DND-41 (cell line): ENCODE measurements at regions not wholly inside any gene's neighbourhood (a gene's known extent, or its start where the extent isn't known, plus 50 kb on each side); places are given as distances from the start of the nearest gene placed in this dataset.

Experiments
- CTCF ChIP-seq: IDR thresholded peaks from 2 replicates; pipeline ENCODE4 v1.5.1; 2012; ENCODE audit warnings: borderline replicate concordance, low read length, moderate library complexity, mild to moderate bottlenecking; ENCODE audit not compliant: poor library complexity, severe bottlenecking; ENCODE audit errors: extremely low read depth
- EZH2 ChIP-seq: IDR thresholded peaks from 3 replicates; pipeline ENCODE4 v1.6.1; 2012; ENCODE audit warnings: borderline replicate concordance, low read depth, mild to moderate bottlenecking, moderate library complexity, low read length, inconsistent platforms; ENCODE audit not compliant: severe bottlenecking

- TF ChIP-seq CTCF (no peak), EZH2 (no peak)
Observed at GRCh38 chr3:86792316-86792715, 198.6 kb downstream of the VGLL3 start.
